ENCODE measurements at regions not wholly inside any gene's neighbourhood (a gene's known extent, or its start where the extent isn't known, plus 50 kb on each side); places are given as distances from the start of the nearest gene placed in this dataset.

DNA sequence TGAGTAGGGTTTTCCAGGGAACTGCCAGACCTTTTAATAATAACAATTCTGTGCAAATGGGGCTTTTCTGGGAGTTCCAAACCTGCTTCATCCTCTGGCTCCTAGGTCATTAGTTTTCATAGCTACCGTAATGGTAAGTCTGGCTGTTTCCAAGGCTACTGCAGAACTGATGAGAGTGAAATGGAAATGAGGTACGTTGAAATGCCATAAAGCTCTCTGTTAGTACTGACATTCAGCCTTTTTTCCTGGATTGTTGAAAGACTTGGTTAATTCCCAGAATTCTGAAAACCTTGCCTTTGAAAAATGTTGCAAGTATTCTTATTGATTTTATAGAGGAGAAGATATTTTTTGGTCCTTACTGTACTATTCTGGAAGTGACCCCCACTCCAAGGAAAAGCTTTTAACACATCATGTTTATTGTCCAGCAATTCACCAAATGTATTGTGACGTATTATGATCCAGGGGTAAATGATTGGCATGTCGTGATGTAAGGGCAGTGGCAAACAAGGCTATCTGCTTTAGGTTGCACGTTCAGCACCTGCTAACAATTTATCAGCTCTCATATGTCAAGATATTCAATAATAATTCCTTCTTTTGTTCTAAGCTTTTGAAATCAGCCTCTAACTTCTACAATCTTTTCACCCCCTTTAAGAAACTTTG, 767.0 kb upstream of the RAB6C start:
- Histone ChIP-seq H2AFZ (ENCODE audit: low read depth, low read length) (no peak overlapping the region), H3K36me3 (ENCODE audit: control insufficient read depth, insufficient read depth, low read length) (no peaks in the 10 kb centered on the region), H4K20me1 (replicated peaks; ENCODE audit: control insufficient read depth, insufficient read depth, low read length) (no peaks in the 10 kb centered on the region), H3K27me3 (ENCODE audit: control insufficient read depth in 2 of 2, insufficient read depth in 2 of 2, low read length in 2 of 2) (no peaks in the 10 kb centered on the region; a peak in 2 of 5 replicates), H3K79me2 (ENCODE audit: control insufficient read depth, insufficient read depth, low read length) (no peaks in the 10 kb centered on the region), H3K4me2 (ENCODE audit: insufficient read depth, low read length) (no peak overlapping the region), H3K4me1 (replicated peaks in 1 of 2; ENCODE audit: control insufficient read depth in 2 of 2, insufficient read depth in 2 of 2, low read length in 2 of 2) (no peaks in the 10 kb centered on the region), H3K27ac (ENCODE audit: extremely low read depth, low read depth, low read length) (no peak overlapping the region), H3K9ac (ENCODE audit: insufficient read depth in 1 of 2, low read depth in 2 of 2, low read length in 2 of 2) (no peak overlapping the region), H3K9me3 (replicated peaks; ENCODE audit: control insufficient read depth, insufficient read depth, low read depth, low read length) (no peaks in the 10 kb centered on the region), H3K9me1 (ENCODE audit: control insufficient read depth, insufficient read depth, low read length) (no peaks in the 10 kb centered on the region), H3K4me3 (no peak overlapping the region)
- no peak for DNase-seq (ENCODE audit: extremely low read depth in 1 of 4, low spot score in 3 of 4)
- intact Hi-C loops (cut with micrococcal nuclease) = no loop called here
- ChIA-PET POLR2A (no interaction called here), CTCF (ENCODE audit: low intra/inter-chr PET ratio) (no interaction called here)
- ATAC-seq = no peak
- FAIRE-seq = no peak
- no peak for TF ChIP-seq FIP1L1 (IDR thresholded peaks at IDR 0.05; ENCODE audit: low read depth, low read length, poor library complexity, severe bottlenecking)
- no peak for TF ChIP-seq LEF1 (IDR thresholded peaks at IDR 0.05)
- no peak for TF ChIP-seq ZNF764 (CRISPR knock-in tag; IDR thresholded peaks at IDR 0.05; ENCODE audit: low read depth)
- no peak for TF ChIP-seq MAFF (IDR thresholded peaks at IDR 0.05; ENCODE audit: low read length)
- no TSS peak for BruUV-seq (replicated peaks)
- in situ Hi-C loops (cut with MboI) = no loop called here
- WGBS (ENCODE audit: insufficient coverage, low coverage, missing lambda C conversion rate) = 0% methylated on average over 5 of the region's 5 CpGs

DNA sequence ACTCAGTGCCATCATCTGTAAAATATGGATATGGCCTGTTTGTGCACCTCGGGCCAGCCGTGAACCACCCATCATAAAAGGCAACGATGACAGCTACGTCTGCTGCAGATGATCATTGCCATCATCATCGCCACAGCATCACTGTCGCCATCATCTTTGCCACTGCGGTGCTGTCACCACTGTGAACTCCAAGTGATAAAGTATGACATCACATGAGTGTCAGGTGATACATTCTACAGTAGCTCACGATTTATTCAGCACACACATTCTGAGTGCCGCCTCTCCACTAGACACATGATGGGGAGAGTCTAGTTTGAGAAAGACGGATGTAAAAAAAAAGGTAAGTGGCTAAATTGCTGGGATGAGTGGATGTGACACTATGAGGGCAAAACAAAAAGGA, 755.4 kb upstream of the RAB6C start:
- no peak overlapping the region for H3K9ac ChIP-seq (ENCODE audit: insufficient read depth in 1 of 2, low read depth in 2 of 2, low read length in 2 of 2)
- in situ Hi-C loops (cut with MboI) = no loop called here
- DNase-seq (ENCODE audit: extremely low read depth in 1 of 4, low spot score in 3 of 4) (no peak), FAIRE-seq (no peak), ATAC-seq (no peak)
- BruUV-seq (replicated peaks) = no TSS peak
- ChIA-PET POLR2A (no interaction called here), CTCF (ENCODE audit: low intra/inter-chr PET ratio) (no interaction called here)
- H3K27me3 ChIP-seq (ENCODE audit: control insufficient read depth in 2 of 2, insufficient read depth in 2 of 2, low read length in 2 of 2) = no peaks in the 10 kb centered on the region; a peak in 1 of 5 replicates
- WGBS (ENCODE audit: insufficient coverage, low coverage, missing lambda C conversion rate) = 1% methylated on average over 9 of the region's 10 CpGs
- no peak overlapping the region for H3K27ac ChIP-seq (ENCODE audit: extremely low read depth, low read depth, low read length)
- no peak overlapping the region for H3K4me2 ChIP-seq (ENCODE audit: insufficient read depth, low read length)
- no peak overlapping the region for H3K4me3 ChIP-seq
- no peaks in the 10 kb centered on the region for H3K9me3 ChIP-seq (replicated peaks; ENCODE audit: control insufficient read depth, insufficient read depth, low read depth, low read length)
- TF ChIP-seq RBM22 (IDR thresholded peaks at IDR 0.05; ENCODE audit: low read depth, low read length, poor library complexity, severe bottlenecking) = no peak
- TF ChIP-seq, protein P1, sequence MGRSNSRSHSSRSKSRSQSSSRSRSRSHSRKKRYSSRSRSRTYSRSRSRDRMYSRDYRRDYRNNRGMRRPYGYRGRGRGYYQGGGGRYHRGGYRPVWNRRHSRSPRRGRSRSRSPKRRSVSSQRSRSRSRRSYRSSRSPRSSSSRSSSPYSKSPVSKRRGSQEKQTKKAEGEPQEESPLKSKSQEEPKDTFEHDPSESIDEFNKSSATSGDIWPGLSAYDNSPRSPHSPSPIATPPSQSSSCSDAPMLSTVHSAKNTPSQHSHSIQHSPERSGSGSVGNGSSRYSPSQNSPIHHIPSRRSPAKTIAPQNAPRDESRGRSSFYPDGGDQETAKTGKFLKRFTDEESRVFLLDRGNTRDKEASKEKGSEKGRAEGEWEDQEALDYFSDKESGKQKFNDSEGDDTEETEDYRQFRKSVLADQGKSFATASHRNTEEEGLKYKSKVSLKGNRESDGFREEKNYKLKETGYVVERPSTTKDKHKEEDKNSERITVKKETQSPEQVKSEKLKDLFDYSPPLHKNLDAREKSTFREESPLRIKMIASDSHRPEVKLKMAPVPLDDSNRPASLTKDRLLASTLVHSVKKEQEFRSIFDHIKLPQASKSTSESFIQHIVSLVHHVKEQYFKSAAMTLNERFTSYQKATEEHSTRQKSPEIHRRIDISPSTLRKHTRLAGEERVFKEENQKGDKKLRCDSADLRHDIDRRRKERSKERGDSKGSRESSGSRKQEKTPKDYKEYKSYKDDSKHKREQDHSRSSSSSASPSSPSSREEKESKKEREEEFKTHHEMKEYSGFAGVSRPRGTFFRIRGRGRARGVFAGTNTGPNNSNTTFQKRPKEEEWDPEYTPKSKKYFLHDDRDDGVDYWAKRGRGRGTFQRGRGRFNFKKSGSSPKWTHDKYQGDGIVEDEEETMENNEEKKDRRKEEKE (IDR thresholded peaks at IDR 0.05; ENCODE audit: borderline replicate concordance in 1 of 2, control insufficient read depth in 1 of 2, low read depth in 2 of 2, low read length in 1 of 2) = no peak
- H3K36me3 ChIP-seq (ENCODE audit: control insufficient read depth, insufficient read depth, low read length) = no peaks in the 10 kb centered on the region
- peaks cover 2% of the 10 kb centered on the region for H3K9me1 ChIP-seq (ENCODE audit: control insufficient read depth, insufficient read depth, low read length)
- intact Hi-C loops (cut with micrococcal nuclease) = no loop called here
- no peaks in the 10 kb centered on the region for H3K79me2 ChIP-seq (ENCODE audit: control insufficient read depth, insufficient read depth, low read length)
- no peak overlapping the region for H2AFZ ChIP-seq (ENCODE audit: low read depth, low read length)
- no peaks in the 10 kb centered on the region for H3K4me1 ChIP-seq (replicated peaks in 1 of 2; ENCODE audit: control insufficient read depth in 2 of 2, insufficient read depth in 2 of 2, low read length in 2 of 2)
- H4K20me1 ChIP-seq (replicated peaks; ENCODE audit: control insufficient read depth, insufficient read depth, low read length) = no peaks in the 10 kb centered on the region
